Fibroblast of villous mesenchyme (primary cell): ENCODE measurements at regions not wholly inside any gene's neighbourhood (a gene's known extent, or its start where the extent isn't known, plus 50 kb on each side); places are given as distances from the start of the nearest gene placed in this dataset.

Experiments used
- DNase-seq: peaks from one replicate; pipeline ENCODE4 v3.0.0-alpha.2; 2010; ENCODE audit warnings: low read depth
- H3K4me3 ChIP-seq: 2 replicates; pipeline ENCODE4 v1.5.1; 2011; ENCODE audit warnings: low read depth, mild to moderate bottlenecking, low read length
- CTCF ChIP-seq: IDR thresholded peaks from 2 replicates; pipeline ENCODE4 v1.5.1; 2012; ENCODE audit warnings: low read depth, mild to moderate bottlenecking, low read length; ENCODE audit not compliant: insufficient read depth

GRCh38 chr12:123077298-123078119 is 73.4 kb downstream of the PITPNM2 start:
- H3K4me3 ChIP-seq: no peak overlapping the region
- DNase-seq: no peak
- peak; percentile 5 for TF ChIP-seq CTCF

GRCh38 chr12:123076604-123077297 is 74.1 kb downstream of the PITPNM2 start:
- no peak overlapping the region for H3K4me3 ChIP-seq
- DNase-seq: no peak
- no peak for TF ChIP-seq CTCF

- peak; percentile 36 for TF ChIP-seq CTCF
- H3K4me3 ChIP-seq: no peak overlapping the region
- peak; percentile 56 for DNase-seq
These were observed 75.2 kb downstream of the PITPNM2 start for GRCh38 chr12:123075646-123076171.

GRCh38 chr12:123075087-123075645 is 75.7 kb downstream of the PITPNM2 start:
- no peak overlapping the region for H3K4me3 ChIP-seq
- no peak for DNase-seq
- TF ChIP-seq CTCF: no peak

- no peak for DNase-seq
- no peak overlapping the region for H3K4me3 ChIP-seq
- TF ChIP-seq CTCF: no peak
These were observed 76.7 kb downstream of the PITPNM2 start for GRCh38 chr12:123073962-123074801.

- no peak for TF ChIP-seq CTCF
- DNase-seq: no peak
- no peak overlapping the region for H3K4me3 ChIP-seq
These were observed 77.6 kb downstream of the PITPNM2 start for GRCh38 chr12:123073292-123073691.
